ENCODE measurements at regions not wholly inside any gene's neighbourhood (a gene's known extent, or its start where the extent isn't known, plus 50 kb on each side); places are given as distances from the start of the nearest gene placed in this dataset.
"Not testable (repeated sequence)": the region's sequence is repeated elsewhere in the genome, so short reads cannot be mapped to it uniquely, and the experiment has no call there.

GRCh38 chr3:66629982-66630368 is 129.2 kb upstream of the LRIG1 start:
- no peak for DNase-seq

DNA sequence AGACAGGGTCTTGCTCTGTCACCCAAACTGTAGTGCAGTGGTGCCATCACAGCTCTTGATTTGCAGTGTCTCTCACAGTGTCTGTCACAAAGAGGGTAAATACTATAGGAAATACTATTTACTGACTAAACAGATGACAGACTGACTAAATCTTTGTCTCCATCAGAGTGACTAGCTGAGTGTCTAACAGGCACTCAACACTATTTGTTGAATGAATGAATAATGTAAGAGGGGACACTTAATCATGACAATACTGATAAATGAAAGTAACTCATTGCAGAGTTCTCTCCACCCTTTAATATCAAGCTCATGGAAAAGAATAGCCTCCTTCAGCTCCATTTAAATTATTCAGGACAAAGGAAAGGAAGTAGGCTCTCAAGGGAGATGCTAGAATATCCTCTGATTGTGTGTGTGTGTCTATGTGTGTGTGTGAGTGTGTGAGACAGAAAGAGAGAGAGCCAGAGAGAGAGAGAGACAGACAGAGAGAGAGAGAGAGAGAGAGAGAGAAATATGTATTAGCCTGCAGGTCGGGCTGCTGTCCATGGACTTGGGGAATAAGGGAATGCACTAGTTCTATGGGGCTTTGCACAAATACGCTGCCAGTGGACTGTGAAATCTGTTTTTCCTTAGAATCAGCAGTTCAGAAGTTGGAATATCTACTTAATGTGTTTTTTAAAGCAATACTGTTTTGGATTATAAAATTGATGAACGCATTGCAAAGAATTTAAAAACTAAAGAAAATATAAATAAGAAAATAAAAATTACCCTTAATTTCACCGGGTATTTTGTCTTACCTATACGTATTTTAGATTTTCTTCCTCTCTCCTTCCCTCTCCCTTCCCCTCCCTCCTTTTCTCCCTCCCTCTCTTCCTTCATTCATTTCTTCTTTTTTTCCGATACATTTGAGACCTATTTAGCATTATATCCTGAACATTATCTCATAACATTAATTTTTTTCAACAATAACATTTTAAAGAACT is 132.9 kb upstream of the LRIG1 start:
- DNase-seq = no peak

DNA sequence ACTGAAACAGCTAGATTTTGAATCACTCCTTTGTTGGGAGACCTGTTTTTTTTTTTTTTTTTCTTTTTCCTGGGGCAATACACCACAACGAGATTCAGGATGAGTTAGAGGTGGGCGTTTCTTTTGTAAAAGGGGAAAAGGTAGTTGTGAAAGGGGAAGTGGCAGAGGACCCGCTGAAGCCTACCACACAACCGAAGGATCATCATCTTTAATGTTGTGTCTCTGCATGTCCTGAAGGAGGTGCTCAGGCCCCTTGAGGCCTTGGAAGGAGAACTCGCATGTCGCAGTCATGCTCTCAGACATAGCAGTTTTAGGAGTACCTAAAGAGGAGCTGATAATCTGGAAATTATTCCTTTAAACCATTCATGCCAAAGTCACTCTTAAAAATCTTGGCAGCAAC is 137.9 kb upstream of the LRIG1 start:
- DNase-seq = no peak

- DNase-seq = no peak
Observed at GRCh38 chr3:66639809-66640356, 139.1 kb upstream of the LRIG1 start.

- DNase-seq = no peak
Observed at GRCh38 chr3:66642019-66642418, 141.2 kb upstream of the LRIG1 start.

- no peak for DNase-seq
Observed at GRCh38 chr3:66642484-66642883, 141.7 kb upstream of the LRIG1 start.

- no peak for DNase-seq
Observed at GRCh38 chr3:66644549-66644948, 143.7 kb upstream of the LRIG1 start.

- no peak for DNase-seq
Observed at GRCh38 chr3:66648975-66649374, 148.2 kb upstream of the LRIG1 start.

DNA sequence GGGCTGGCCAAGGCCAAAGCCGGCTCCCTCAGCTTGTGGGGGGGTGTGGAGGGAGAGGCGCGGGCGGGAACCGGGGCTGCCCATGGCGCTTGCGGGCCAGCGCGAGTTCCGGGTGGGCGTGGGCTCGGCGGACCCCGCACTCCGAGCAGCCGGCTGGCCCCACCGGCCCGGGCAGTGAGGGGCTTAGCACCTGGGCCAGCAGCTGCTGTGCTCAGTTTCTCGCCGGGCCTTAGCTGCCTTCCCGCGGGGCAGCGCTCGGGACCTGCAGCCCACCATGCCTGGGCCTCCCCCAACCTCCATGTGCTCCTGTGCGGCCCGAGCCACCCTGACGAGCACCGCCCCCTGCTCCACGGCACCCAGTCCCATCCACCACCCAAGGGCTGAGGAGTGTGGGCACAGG is 150.7 kb upstream of the LRIG1 start:
- not testable (repeated sequence) for DNase-seq

GRCh38 chr3:66652100-66652499 is 151.3 kb upstream of the LRIG1 start:
- DNase-seq = not testable (repeated sequence)

- no peak for DNase-seq
Observed at GRCh38 chr3:66655044-66655443, 154.2 kb upstream of the LRIG1 start.

DNA sequence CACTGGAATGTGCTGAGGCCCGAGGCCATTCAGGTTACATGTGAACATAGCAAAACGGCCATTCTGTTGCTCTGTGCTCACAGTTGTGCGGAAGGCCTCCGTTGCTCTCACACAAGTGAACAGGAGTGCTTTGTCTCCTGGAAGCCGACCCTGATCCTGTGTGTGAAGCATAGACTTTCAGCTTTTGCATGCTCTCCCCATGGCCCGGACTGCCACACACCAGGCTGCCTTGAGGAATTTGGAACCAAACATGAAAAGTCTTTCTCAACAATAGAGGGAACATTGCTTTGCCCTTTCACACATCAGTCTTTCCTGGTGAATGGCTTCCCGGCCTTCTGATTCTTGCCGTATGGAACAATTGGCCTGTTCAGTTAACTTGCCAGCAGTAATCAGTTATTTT is 154.8 kb upstream of the LRIG1 start:
- no peak for DNase-seq

DNA sequence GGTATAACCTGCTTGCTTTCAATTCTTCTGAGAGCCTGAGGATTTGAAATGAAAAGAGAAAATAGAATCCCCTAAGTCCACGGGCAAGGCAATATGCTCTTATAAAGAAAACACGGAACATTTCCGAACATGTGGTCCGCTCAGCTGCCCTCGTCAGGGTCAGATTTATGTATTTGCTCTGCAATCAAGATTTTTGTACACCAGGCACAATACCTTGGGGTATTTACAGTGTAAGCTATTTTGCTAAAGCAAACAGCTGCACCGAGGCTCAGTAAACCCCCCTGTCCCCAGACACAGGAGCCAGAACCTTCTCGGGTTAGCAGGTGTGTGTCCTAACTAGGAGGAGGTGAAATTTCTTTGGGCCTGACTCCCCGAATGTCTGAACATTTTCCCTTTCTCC is 155.8 kb upstream of the LRIG1 start:
- DNase-seq = no peak

GRCh38 chr3:66659056-66659455 is 158.2 kb upstream of the LRIG1 start:
- no peak for DNase-seq

DNA sequence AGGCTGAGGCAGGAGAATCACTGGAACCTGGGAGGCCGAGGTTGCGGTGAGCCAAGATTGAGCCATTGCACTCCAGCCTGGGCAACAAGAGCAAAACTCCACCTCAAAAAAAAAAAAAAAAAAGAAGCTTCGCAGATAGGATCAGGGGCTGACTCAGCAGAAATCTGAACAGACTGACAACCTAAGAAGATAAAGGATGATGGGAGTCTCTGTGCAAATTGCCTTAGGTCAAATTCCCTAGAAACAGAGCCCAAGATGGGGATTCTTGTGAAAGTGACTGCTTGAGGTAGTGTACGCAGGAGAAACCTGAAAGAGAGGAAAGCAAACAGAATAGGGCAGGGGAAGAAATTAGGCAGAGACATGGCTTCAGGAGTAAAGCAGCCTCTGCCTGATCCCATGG is 160.8 kb upstream of the LRIG1 start:
- no peak for DNase-seq

- DNase-seq = no peak
Observed at GRCh38 chr3:66662894-66663293, 162.1 kb upstream of the LRIG1 start.

DNA sequence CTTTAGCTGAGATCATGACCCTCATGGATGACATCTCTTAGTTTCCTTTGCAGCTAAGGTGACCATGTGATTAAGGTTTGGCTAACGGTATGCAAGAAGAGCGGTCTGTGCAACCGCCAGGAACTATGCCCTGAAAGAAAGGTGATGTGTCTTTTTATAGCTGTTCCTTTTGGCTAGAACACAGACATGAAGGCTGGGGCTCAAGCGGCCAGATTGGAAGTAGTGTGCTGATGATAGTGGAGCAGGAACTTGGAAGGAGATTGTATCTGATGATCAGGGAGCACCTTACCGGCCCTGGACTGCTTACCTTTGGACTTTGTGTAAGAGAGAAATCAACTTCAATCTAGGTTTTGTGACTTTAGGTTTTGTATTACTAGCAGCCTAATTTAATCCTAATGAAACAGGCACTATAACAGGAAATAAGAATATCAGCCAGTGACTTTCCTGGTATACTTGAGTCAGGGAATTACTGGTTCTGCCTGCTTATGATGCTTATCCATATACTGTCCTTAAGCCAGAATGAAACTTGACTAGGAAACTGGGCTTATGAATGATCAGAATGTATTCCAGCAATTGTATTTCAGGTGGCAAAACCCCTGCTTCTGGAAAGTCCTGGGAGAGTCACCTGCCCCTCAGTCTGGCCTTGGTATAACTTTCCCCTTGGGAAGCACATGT is 164.3 kb upstream of the LRIG1 start:
- no peak for DNase-seq

DNA sequence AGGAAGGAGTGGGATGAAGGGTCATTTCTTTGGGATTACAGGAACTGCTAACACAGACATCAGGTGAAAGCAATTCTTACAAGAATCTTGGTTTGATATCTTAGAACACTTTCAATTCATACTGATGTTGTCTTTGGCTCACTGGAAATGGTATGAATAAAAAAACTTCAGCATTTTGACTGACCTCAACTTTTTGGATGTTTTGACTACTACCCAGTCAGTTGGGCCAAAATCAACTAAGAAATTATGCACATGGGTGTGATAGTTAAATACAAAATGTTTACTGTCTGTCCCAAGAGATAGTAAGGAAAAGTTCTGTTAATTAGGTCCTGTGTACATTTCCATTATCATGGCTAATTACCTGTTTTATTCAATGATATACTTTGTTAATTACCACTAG is 165.5 kb upstream of the LRIG1 start:
- no peak for DNase-seq

DNA sequence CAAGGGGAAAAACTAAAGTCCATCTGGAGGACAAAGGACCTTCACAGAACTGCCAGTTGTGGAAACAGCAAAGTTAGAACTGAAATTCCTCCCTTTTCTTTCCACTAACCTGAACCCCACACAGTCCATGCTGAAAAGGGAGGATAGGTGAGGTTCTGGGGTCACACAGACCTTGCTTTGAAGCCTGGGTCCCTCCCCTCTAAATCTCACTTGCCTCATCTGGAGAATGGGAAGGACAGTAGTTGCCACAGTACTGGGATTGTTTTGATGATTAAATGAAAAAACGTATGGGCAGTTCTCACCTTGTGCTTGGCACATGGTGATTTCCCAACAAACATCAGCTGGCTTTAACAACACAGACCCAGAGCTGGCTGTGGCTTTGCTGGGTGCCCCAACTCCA is 166.4 kb upstream of the LRIG1 start:
- DNase-seq = no peak

- no peak for DNase-seq
Observed at GRCh38 chr3:66671291-66671690, 170.5 kb upstream of the LRIG1 start.

DNA sequence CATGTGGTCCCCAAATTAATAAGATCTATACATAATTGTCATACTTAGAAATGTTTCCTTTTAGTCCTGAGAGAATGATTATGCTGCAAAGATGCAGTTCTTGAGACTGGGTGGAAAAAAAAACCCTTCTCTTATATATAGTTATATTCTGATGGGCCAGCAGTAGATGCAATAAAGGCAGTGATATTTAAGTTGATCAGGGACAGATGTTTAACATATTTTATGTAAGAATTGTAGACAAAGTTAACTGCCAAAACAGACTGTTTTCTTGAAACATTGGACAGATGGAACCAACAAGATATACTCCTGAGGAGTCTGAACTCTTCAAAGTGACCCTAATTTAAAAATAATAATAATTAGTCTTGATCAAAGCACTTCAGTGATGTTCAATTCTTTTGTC is 172.0 kb upstream of the LRIG1 start:
- DNase-seq = no peak

DNA sequence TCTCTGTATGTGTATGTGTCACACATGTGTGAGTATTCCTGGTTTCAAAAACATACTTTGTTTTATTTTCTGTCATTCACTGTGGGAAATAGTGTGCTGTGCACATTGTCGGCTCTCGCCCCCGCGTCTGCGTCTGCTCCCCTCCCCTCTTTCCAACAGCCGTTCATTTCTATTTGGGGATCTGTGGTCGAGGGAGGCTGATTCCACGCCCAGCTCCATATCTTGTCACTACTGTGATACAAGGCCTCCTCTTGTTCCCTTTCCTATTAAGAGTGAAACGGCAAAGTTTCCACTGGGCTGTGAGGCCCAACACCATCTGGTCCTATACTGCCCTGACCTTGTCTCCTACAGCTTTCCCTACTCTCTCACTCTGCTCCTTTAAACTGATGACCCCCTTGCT is 172.5 kb upstream of the LRIG1 start:
- no peak for DNase-seq

DNA sequence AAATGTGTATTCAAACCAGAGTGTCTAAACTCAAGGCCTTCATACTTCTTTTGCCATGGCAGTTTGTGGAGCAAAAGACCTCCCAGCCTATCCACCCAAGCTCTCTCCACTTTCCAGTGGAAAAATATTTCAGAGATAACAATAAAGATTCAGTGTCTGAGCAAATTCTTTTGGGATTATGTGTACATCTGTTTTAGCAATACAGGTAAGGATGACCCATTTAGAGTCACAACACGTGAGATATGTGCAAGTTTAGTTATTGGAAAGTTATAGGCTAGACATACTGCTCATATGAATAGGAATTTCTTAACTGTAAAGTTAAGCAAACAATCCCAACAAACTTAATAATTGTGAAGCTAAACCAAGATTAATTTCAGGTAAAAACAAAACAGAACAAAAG is 174.5 kb upstream of the LRIG1 start:
- no peak for DNase-seq

All from right lung (tissue), 2 donors.